ENCODE measurements at regions not wholly inside any gene's neighbourhood (a gene's known extent, or its start where the extent isn't known, plus 50 kb on each side); places are given as distances from the start of the nearest gene placed in this dataset.
A peak's percentile ranks its signal among the peaks of the same experiment; 100 is the strongest.
"Not testable (repeated sequence)": the region's sequence is repeated elsewhere in the genome, so short reads cannot be mapped to it uniquely, and the experiment has no call there.

DNA sequence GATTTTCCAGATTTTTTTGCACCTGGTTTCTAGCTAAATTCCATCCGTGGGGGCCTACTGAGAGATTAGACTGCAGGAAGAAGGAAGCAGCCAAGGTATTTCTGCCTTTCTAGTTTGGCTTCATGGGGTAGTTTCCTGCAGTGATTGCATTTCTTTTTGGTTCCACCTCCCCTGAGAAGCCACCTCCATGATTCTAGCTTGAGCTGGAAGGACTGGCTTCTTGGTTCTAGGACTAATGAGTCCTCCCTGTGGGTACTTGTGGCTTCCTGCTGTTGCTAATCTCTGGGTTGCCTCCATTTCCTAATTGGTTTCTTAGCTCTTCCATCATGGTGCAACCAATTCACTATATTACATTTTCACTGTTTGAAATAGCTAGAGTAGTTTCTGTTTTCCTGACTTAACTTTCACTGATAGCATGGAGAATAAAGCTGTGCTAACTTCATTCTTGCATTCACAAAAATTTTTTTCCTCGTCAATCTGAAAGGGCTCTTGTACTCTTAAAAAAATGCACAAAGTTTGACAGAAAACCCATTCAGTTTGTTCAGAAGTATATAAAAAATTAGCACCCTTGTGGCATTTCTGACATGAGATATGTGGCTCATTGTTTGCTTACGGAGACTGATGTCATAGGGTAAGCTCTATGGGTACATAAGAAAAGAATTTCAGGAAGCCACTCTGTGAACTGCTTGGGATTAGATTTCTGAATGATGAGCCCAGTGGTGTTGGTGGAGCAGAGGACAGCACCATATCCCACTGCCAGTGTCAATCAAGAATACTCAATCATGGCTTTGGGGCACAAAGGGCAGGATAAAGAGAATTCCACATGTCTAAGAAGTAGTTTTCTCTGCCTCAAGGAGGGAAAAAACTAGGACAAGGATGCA lies 242.8 kb upstream of the RBMS1 start:
- DNase-seq: no peak

DNA sequence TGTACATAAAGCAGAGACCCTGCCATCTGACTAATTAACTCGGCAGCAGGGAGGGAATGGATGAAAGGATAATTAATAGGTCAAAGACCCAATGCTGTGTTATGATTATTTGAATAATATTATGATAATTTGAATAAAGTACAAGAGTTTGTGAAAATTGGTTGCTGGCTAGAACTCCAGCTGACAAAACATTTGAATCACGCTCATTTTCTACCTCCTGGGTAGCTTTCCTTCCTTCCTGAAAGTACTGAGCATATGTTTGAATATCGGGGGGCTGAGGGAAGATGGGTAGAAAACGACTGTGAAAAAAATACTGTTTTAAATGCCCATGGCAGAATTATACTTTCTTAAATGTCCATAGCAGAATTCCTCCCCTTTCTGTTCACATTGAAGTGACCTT lies 243.6 kb upstream of the RBMS1 start:
- no peak for DNase-seq

DNA sequence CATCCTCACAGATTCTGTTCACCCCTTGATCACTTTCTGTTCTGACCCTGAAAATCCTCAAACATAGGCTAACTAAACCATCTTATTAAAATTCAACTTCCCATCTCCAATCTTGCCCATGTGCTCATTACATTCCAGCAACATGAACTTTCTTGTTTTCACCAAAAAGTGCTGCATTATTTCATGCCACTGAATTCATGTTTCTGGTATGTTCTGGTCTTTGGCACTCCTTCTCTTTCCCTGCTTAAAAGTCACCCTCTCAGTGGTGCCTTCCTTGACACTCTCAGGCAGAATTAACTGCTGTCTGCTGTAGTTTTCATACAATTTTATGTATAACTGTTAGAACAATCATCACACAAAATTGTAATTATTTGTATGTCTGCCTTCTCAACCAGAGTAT lies 247.7 kb upstream of the RBMS1 start:
- no peak for DNase-seq

DNA sequence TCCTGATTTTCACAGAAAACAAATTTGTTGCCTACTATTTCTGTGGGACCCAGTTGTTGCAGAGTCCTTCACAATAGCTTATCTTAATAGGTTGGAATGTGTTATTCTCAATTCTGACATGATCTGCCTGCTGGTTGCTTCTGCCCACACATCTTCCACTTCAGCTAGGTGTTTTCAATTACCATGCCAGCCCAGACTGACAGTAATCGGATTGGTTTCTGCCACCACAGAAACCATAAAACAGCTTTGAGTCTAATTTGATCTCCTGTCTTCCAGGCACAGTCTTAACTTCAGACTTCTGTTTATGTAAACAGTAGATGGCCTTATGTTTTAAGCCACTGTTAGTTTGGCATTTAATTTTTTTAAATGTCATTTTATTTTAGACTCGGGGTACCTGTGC lies 248.2 kb upstream of the RBMS1 start:
- DNase-seq: no peak

DNA sequence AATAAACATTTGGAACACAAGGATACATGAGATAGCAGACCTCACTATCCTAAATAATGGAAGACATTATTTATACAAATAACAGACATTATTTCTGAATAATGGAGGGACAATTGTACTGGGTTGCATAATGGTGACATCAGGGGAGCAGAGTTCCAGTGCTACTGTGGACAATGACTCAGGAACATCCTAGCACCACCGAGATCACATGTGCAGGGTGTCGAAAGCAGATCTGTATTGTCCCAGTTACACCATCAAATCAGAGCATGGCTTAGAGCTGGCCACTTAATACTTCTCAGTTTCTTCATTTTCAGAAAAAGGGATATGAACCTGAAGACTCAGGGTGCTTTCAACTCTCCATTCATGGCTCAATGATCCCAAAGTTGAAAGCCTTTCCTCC lies 249.1 kb upstream of the RBMS1 start:
- no peak for DNase-seq

DNA sequence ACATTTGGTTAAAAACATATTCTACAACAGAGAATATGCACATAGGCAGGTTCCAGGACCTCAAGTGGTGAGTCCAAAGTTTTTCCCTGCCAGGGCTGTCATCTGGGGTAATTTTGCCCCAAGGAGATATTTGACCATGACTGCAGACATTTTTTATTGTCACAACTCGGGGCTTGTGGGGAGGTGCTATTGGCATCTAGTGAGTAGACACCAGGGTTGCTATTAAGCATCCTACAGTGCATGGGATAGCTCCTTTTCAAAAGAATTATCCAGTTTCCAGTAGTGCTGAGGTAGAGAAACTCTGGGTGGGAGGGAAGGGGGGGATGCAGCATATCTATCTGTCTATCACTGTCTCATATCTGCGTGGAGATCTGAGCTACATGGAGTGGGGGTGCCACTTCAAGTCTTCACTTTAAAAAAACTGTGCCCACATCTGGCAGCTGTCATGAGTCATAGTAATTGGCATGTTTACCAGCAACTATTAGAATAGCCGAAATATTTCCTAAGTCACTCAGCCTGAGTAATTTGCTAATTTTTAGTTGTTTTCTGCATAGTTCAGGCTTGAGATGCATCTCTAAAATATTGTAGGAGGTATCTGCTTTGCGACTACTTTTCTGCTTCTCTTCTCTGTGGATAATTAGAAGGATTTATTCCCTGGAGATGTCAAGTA lies 254.0 kb upstream of the RBMS1 start:
- DNase-seq: no peak

DNA sequence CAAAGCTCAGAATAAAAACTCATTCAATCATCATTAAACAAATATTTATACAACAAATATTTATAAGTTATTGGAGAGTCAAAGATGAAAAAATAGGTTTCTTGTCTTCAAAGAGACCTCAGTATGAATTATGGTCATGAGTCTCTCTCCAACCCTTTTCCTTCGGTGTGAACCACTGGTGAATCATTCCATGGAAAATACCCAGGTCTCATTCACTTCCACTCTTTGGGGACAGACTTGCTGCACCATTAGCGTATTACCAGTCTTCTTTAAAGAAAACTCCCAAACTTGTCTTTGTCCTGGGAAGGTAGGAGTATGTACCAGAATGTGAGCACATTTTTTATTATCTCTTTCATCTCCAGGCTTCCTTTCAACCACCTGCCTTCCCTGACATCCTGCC lies 257.4 kb upstream of the RBMS1 start:
- DNase-seq: no peak

DNA sequence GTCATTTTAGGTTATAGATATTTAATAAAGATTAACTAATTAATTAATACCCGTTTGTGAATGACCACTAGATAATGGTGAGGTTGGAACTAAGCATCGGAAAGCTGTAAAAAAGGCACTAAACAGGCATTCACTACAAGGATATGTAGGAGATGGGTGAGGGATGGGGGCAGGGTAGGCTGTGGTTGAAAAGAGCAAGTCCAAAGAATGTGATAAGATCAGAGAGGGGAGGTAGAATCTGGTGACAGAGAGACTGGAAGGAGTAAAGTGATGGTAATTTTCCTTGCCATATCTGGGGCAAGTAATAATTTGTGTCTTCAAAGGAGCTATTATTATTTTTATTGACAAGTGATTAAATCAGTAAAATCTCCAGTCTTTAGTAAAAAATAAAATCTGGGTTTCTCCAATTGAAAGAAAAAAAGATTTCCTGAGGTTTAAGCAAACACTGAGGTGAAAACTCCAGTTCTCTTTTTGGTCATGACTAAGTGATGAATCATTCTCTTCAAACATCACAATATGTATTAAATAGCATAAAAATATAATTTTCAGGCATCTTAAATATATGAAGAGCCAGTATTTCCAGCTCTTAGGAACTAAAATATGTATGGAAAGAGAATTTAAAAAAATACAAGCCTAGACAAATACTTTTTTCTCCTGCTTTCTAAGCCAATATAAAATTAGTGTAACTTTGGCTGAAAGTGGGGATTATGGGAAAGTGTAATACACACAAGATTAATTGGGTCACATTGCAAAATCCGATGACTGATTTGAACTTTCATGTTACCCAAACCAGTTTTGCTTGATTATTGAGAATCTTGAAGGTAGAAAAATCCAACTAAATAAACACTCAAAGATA lies 259.1 kb upstream of the RBMS1 start:
- no peak for DNase-seq

DNA sequence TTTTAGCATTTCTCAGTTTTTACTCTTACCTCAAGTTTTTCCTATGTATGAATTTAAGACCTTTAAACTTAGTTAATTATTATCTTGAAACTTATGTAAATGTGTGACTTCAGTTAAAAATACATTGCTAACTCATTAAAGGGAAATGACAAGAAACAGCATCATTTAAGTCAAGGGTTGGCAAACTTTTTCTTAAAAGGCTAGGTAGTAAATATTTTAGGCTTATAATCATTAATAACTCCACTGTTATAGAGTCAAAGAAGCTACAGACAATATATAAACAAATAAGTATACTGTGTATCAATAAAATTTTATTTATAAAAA lies 259.7 kb upstream of the RBMS1 start:
- no peak for DNase-seq

DNA sequence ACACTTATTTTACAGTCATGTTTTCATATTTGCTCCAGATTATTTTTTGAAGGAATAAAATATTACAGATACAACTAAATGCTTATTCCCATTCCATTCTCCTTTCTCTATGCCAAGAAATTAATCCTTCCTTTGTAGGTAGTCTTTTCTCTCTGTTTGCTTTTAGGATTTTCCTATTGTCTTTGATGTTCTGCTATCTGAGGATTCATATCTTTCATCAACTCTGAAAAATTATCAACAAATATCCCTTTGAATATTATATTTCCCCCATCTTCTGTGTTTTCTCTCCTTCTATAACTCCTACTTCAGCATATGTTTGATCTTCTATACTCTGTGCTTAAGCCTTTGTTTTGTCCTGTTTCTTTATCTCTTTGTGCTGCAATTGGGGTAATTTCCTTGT lies 260.4 kb upstream of the RBMS1 start:
- DNase-seq: no peak

DNA sequence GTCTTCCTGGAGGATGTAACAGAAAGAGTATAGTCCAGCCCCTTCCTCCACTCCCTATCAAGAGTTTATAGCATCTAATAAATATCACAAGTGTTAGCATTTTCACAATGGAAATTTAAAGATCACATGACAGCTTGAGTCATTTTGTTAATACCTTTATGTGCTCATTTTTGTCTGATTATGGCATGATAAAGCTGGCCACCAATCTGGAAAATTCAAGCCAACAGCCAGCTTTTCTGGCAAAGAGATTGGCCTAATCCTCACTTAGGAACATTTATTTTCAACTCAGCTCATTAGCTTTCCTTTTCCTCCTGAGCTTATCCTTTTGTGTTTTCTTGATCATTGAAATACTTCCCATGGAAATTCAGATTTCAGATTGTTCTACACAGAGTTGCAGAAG lies 262.9 kb upstream of the RBMS1 start:
- no peak for DNase-seq

DNA sequence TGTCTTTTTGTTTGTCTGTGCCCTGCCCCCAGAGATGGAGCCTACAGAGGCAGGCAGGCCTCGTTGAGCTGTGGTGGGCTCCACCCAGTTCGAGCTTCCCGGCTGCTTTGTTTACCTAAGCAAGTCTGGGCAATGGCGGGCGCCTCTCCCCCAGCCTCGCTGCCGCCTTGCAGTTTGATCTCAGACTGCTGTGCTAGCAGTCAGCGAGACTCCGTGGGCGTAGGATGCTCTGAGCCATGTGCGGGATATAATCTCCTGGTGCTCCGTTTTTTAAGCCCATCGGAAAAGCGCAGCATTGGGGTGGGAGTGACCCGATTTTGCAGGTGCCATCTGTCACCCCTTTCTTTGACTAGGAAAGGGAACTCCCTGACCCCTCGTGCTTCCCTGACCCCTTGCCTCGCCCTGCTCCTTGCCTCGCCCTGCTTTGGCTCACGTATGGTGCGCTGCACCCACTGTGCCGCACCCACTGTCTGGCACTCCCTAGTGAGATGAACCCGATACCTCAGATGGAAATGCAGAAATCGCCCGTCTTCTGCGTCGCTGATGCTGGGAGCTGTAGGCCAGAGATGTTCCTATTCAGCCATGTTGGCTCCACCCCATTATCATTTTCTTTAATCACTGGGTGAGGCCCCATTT lies 269.0 kb upstream of the RBMS1 start:
- not testable (repeated sequence) for DNase-seq

DNA sequence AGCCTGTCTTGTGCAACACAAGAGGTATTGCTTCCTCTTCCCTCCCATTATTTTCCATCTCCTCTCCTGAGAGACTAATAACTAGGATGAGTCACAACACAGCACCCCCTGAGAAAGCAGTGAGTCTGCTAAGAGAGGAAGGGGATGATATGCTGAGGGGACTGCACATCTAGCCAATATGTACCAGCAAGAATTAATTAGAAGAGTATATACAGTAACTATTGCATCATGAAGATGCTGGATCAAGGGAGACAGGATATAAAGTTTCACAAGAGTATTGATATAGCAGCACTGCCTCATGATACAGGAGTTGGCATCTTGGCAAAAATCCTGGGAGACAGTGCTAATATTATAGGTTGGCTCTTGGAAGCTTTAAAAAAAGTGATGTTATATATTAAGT lies 289.9 kb upstream of the RBMS1 start:
- no peak for DNase-seq

DNA sequence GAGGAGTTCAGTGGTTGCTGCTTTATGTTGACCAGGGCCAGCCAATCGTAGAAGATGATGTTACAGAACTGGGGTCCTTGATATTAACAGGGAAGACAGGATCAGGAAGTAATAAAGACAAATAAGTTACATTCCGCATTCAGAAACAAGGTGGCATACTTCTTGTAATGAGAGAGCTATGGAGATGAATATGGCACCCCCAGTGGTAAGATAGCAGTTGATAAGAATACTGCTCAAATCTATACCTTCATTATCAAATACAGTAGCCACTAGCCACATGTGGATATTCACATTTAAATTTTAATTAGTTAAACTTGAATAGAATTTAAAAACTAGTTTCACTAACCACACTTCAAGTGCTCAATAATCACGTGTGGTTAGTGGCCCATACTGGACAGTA lies 290.4 kb upstream of the RBMS1 start:
- DNase-seq: peak; percentile 6

DNA sequence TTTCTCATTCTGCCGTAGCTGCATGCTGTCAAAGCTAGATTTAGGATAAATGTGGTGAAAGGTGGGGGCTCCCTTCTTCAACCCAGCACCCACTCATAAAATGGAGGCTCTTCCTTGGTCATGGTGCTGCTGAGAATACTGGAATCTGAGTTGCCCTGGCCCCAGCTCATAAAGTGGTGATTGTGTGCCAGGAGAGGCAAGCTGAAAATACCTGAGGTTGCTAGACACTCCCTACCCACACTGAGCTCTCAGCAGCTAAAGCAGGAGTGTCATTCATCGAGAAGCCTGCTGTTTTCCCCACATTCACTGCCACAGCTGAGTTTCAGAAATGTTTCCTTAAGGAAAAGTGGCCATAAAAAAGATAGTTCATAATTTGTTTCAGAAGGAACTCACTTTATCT lies 297.1 kb upstream of the RBMS1 start:
- no peak for DNase-seq

DNA sequence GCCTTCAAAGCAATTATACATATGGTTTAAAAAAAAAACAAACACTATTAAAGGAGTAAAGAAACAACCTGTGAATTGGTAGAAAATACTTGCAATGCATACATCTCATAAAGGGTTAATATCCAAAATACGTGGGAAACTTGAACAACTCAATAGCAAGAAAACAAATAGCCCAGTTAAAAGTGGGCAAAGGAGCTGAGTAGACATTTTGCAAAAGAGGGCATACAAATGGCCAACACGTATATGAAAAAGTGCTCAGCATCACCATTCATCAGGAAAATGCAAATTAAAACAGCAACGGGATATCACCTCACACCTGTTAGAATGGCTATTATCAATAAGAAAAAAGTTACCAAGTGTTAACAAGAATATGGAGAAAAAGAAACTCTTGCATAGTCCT lies 298.3 kb upstream of the RBMS1 start:
- no peak for DNase-seq

DNA sequence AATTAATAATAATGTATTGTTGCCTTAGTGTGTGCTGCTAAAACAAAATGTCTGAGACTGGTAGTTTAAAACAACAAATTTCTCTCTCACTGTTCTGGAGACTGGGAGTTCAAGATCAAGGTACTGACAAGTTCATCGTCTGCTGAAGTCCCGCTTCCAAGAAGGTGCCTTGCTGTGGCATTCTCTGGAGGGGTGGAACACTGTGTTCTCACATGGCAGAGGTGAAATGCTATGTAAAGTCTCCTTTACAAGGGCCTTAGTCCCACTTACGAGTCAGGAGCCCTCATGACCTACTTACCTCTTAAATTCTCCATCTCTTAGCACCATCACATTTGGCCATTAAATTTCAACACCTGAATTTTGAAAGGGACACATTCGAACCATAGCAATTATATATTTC lies 299.2 kb upstream of the RBMS1 start:
- no peak for DNase-seq

DNA sequence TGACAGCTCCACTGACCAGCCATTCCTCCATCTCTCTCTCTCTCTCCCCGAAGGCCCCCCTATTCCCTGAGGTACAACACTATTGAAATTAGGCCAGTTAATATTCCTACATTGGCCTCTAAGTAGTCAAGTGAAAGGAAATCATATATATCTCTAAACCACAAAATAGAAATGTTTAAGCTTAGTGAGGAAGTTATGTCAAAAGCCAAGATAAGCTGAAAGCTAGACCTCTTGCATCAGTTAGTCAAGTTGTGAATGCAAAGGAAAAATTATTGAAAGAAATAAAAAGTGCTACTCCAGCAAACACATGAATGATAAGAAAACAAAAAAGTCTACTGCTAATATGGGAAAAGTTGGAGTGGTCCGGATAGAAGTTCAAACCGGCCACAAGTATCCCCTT lies 301.3 kb upstream of the RBMS1 start:
- peak; percentile 35 for DNase-seq

DNA sequence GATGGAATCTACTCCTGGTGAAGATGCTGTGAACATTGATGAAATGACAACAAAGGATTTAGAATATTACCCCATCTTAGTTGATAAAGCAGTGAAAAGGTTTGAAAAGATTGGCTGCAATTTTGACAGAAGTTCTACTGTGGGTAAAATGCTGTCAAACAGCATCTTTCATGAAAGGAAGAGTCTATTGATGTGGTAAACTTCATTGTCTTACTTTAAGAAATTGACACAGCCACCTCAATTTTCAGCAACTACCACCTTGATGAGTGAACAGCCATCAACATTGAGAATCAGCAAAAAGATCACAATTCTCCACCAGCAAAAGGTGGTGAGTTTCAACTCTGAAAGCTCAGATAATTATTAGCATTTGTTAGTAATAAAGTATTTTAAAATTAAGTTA lies 310.3 kb upstream of the RBMS1 start:
- DNase-seq: no peak

DNA sequence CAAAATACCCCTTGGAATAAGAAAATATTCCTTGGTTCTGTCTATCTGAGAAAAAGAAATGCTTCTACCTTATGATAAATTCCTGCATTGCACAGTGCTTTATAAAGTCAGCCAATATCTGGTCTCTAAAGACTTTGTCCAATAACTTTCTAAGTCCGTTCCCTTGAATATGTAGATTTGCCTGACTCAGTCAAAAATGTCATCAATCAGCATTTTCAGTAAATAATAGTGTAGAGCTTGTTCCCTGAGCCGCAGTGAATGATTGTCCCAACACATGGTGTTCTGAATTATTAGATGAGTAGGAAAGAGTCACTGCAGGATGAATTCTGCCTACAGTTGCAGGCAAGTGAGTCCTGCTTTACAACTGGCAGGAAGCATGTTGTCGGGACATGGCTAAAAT lies 316.8 kb upstream of the RBMS1 start:
- no peak for DNase-seq

DNA sequence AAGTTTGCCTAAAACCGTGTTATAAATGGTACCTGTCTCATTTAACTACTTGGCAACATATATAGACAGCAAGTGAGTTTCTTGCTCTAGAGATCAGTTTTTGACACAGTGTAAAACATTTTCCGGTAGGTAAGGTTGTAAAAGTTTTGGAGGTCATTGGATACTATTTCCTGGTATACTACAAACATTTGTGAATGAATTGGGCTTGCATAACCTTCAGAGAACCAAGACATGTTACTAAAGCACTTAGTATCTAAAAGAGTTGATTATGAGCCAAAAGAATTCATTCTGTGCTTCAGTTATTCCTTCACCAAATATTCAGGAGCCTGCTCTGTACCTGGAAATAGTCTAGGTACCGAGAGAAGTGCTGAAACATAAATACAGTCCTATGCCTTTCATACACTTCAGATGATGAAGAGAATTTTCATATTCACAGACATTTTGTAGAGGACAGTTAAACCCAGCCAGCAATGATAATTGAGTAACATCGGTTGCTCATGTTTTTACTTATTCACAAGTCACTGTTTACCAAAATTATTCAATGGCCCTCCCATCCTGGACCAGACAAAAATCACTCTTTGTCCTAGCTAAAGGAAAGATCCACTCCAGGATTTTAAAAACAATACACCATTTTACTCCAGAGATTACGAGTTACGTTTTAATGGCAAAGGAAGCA lies 319.4 kb upstream of the RBMS1 start:
- no peak for DNase-seq

DNA sequence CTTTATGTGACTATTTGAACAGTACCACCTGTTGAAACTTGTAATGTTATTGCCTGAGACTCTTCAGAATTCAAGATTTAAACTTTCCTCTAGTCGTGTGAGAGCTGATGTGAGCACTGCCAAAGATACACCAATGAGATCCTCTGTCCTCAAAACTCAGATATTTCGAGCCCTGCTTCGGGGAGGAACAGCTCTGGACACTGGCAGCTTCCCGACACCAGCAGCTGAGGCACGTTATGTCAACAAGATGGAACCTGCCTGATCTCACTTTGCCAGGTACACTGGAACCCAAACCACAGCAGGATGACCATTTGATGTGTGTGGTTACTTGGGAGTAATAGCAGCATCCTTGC lies 319.9 kb upstream of the RBMS1 start:
- no peak for DNase-seq

DNA sequence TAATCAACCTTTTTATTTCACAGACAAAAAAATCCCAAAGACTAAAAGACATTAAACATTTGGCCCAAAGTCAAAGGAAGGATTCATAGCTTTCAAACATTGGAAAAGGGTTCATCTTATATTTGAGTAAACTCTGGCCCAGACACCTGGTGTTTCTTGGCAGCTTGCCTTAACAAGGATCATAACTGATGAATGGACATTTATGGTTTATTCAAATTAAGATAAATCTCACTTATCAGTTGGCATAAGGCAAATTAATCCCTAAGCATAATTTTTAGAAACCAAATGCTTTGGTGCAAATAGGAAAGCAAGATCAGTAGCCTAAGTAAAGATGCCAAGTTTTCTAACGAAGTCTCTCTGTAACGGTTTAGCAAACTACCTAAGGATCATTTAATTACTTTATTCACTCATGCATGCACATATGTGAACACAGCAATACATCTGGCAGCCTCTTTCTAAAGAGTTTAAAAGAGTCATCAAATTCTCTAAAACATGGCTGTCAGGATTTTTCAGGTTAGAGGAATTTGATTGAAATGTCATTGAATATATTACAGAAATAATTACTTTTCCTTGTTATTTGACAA lies 323.4 kb upstream of the RBMS1 start:
- no peak for DNase-seq

All from hematopoietic multipotent progenitor cell treated with erythropoietin and hydrocortisone succinate and interleukin-3 and kit ligand, for 6 days (in vitro differentiated cells).